Hindlimb muscle (tissue), 1 donor: ENCODE measurements at regions not wholly inside any gene's neighbourhood (a gene's known extent, or its start where the extent isn't known, plus 50 kb on each side); places are given as distances from the start of the nearest gene placed in this dataset.
A peak's percentile ranks its signal among the peaks of the same experiment; 100 is the strongest.

Experiments used
- DNase-seq: peaks from one replicate; pipeline ENCODE4 v3.0.0-alpha.2; 2013

GRCh38 chr10:3624367-3624766 lies 160.6 kb downstream of the KLF6 start:
- no peak for DNase-seq

- peak; percentile 40 for DNase-seq
Observed at GRCh38 chr10:3623746-3624145, 161.3 kb downstream of the KLF6 start.

GRCh38 chr10:3622845-3623621 lies 162.0 kb downstream of the KLF6 start:
- no peak for DNase-seq

- no peak for DNase-seq
Observed at GRCh38 chr10:3622427-3622826, 162.6 kb downstream of the KLF6 start.

GRCh38 chr10:3620818-3621217 lies 164.2 kb downstream of the KLF6 start:
- DNase-seq: no peak

- no peak for DNase-seq
Observed at GRCh38 chr10:3619241-3619640, 165.8 kb downstream of the KLF6 start.

- no peak for DNase-seq
Observed at GRCh38 chr10:3616880-3617279, 168.1 kb downstream of the KLF6 start.

- DNase-seq: no peak
Observed at GRCh38 chr10:3613318-3613717, 171.7 kb downstream of the KLF6 start.

- no peak for DNase-seq
Observed at GRCh38 chr10:3612183-3613001, 172.6 kb downstream of the KLF6 start.

GRCh38 chr10:3606309-3606708 lies 178.7 kb downstream of the KLF6 start:
- no peak for DNase-seq

- no peak for DNase-seq
Observed at GRCh38 chr10:3605882-3606281, 179.1 kb downstream of the KLF6 start.

- DNase-seq: no peak
Observed at GRCh38 chr10:3595736-3596135, 189.3 kb downstream of the KLF6 start.

GRCh38 chr10:3593611-3594010 lies 191.4 kb downstream of the KLF6 start:
- no peak for DNase-seq

GRCh38 chr10:3592424-3592823 lies 192.6 kb downstream of the KLF6 start:
- DNase-seq: no peak

GRCh38 chr10:3588816-3589215 lies 196.2 kb downstream of the KLF6 start:
- DNase-seq: no peak

- DNase-seq: no peak
Observed at GRCh38 chr10:3588346-3588745, 196.7 kb downstream of the KLF6 start.

- no peak for DNase-seq
Observed at GRCh38 chr10:3584926-3585784, 199.9 kb downstream of the KLF6 start.

- DNase-seq: no peak
Observed at GRCh38 chr10:3580565-3580964, 204.4 kb downstream of the KLF6 start.

GRCh38 chr10:3579845-3580244 lies 205.2 kb downstream of the KLF6 start:
- no peak for DNase-seq

GRCh38 chr10:3578682-3579081 lies 206.3 kb downstream of the KLF6 start:
- DNase-seq: no peak

GRCh38 chr10:3578159-3578558 lies 206.8 kb downstream of the KLF6 start:
- DNase-seq: no peak

GRCh38 chr10:3574451-3574850 lies 210.6 kb downstream of the KLF6 start:
- no peak for DNase-seq

GRCh38 chr10:3573498-3573897 lies 211.5 kb downstream of the KLF6 start:
- DNase-seq: no peak
